ENCODE measurements at regions not wholly inside any gene's neighbourhood (a gene's known extent, or its start where the extent isn't known, plus 50 kb on each side); places are given as distances from the start of the nearest gene placed in this dataset.

DNA sequence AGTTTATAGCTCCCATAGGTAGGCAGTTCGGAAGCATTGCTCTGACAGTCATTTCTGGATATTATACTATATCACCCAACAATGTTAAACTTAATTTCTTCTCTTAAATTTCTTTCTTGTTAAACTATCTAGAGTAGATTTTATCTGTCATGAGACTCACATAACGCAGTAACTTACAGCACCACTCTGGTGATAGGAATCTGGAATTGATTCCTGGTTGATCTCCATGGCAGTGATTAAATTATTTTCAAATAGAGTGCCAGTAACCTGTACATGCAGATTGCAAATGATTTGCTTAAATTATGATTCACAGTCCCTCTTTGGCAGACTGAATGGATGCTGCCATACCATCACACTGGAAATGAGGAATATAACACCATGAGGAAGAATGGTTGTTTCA is 722.1 kb downstream of the DACH1 start:
- TF ChIP-seq SPI1 (IDR thresholded peaks at IDR 0.05; ENCODE audit: low read depth, low read length) (no peak), POLR2A (IDR thresholded peaks at IDR 0.05; ENCODE audit: low read depth, low read length) (no peak), POLR2AphosphoS5 (IDR thresholded peaks at IDR 0.05; ENCODE audit: low read depth, low read length) (no peak), PAX5 (IDR thresholded peaks at IDR 0.05; ENCODE audit: insufficient read depth, low read length, severe bottlenecking) (no peak), TAF1 (IDR thresholded peaks at IDR 0.05; ENCODE audit: low read depth, low read length) (no peak), POU2F2 (IDR thresholded peaks at IDR 0.05; ENCODE audit: low read depth, low read length) (no peak)

All from GM12891 (cell line).